ENCODE measurements at regions not wholly inside any gene's neighbourhood (a gene's known extent, or its start where the extent isn't known, plus 50 kb on each side); places are given as distances from the start of the nearest gene placed in this dataset.

DNA sequence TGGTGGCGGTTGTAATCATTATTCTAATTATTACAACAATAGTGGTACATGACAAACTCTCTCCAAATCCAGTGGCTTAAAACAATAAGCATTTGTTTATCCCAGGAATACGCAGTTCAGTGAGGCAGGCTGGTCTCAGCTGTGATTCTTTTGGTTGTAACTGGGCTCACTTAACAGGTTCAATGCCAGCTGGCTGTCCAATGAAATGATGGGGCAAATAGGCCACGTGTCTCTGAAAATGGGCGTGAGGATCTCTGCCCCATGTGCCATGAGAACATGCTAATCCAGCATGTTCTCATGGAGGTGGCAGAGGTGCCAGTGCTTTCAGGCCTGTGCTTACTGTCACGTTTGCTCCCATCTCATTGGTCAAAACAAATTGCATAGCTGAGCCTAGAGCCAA lies 73.1 kb upstream of the CLMN start:
- Mint-ChIP-seq H3K27ac (no peak overlapping the region), H3K4me3 (no peak overlapping the region), H3K36me3 (no peaks in the 10 kb centered on the region), H3K4me1 (peaks cover 5 to 8% (median 8%) of the 10 kb centered on the region in 3 donors), H3K27me3 (peaks cover 7% of the 10 kb centered on the region), H3K9me3 (peaks cover 1 to 6% (median 2%) of the 10 kb centered on the region in 3 donors)

DNA sequence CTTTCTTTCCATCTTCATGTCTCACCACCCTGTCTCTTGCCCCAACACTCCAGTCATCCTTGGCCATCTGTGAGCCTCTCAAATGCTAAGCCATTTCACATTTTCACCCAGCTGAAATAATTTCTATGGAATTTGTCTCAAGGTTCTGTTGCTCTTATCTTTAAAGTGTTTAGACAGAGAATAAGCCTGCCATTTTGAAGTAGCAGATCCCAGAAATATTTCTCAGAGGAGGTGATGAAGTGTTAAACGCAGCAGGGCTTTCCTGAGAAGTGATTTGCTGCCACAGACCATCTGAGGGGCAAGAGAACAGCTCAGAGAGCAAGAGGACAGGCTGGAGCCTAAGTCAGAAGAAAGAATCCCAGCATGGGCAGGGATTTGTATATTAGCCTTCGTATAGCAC lies 71.6 kb upstream of the CLMN start:
- peaks cover 7% of the 10 kb centered on the region for H3K27me3 Mint-ChIP-seq
- H3K27ac Mint-ChIP-seq = no peak overlapping the region
- H3K4me1 Mint-ChIP-seq = peaks cover 5 to 6% (median 5%) of the 10 kb centered on the region in 3 donors
- H3K9me3 Mint-ChIP-seq = peaks cover 1 to 6% (median 2%) of the 10 kb centered on the region in 3 donors
- H3K36me3 Mint-ChIP-seq = no peaks in the 10 kb centered on the region
- H3K4me3 Mint-ChIP-seq = no peak overlapping the region

DNA sequence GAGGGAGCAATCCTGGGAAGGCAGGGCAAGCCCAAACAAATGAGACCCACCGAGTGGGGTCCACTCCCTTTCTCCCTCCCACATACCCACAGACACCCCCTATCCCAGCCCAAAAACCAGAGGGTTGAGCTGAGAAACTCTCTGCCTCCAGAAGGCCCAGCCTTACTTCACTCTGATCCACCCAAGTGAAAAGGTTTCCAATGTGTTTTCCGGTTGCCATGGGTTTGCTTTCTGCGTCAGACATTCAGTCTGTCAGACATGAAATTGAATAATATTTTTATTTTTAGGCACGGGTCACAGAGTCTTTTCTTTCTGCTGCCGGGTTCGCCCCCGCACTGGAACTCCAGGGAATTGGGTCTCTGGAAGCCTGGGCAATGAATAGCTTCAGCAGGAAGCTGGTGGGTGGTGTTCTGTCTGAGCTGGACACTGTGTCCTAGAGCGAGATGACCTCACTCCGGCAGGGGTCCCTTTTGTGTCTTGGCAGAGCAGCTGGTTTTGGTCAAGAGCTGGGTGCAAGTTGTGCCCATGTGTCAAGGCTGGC lies 69.8 kb upstream of the CLMN start:
- peaks cover 5% of the 10 kb centered on the region for H3K27me3 Mint-ChIP-seq
- H3K27ac Mint-ChIP-seq = peak overlapping the region in 1 of 3 donors; percentile 78
- H3K9me3 Mint-ChIP-seq = peaks cover 1 to 6% (median 2%) of the 10 kb centered on the region in 3 donors
- no peak overlapping the region for H3K4me3 Mint-ChIP-seq
- no peaks in the 10 kb centered on the region for H3K4me1 Mint-ChIP-seq
- H3K36me3 Mint-ChIP-seq = no peaks in the 10 kb centered on the region

DNA sequence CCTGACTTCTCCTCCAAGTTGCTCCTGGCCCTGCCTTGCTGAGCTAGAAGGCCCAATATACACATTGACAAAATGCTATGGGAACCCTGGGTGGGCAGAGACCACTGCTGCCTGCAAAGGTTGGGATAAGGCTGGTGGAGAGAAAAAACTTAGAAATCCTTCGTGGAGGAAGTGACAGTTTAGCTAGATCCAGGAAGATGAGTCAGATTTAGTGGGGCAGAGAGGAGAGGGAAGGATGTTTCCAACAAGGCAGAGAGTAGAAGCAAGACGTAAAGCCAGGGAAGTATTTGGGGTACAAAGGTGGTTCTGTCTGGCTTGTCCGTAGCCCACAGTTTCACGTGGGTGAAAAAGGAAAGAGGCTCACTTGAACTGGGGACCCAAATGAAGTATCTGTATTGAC lies 69.0 kb upstream of the CLMN start:
- H3K27ac Mint-ChIP-seq = no peak overlapping the region
- no peaks in the 10 kb centered on the region for H3K36me3 Mint-ChIP-seq

DNA sequence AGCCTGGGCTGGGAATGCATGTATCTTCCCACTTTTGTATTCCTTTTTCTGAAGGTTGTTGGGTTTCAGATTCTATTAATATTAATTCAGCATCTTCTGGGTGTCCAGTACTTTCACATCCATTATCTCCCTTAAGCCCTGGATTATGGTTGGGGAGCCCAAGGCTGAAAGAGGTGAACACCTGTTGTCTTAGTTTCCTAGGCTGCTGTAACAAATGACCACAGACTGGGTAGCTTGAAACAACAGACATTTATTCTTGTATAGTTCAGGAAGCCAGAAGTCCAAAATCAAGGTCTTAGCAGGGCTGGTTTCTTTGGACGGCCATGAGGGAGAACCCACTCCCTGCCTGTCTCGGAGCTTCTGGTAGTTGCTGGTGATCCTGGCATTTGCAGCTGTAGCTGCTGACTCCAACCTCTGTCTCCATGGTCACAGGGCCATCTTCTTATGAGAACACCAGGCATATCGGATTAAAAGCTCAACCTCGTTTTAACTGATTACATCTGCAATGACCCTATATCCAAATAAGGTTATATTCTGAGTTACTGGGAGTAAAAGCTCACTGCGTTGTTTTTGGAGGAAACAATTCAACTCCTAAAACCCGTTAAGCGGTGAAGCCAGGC lies 68.2 kb upstream of the CLMN start:
- no peaks in the 10 kb centered on the region for H3K4me1 Mint-ChIP-seq
- no peaks in the 10 kb centered on the region for H3K36me3 Mint-ChIP-seq
- no peak overlapping the region for H3K27ac Mint-ChIP-seq
- peaks cover 0 to 6% (median 1%) of the 10 kb centered on the region in 3 donors for H3K9me3 Mint-ChIP-seq
- peaks cover 5% of the 10 kb centered on the region for H3K27me3 Mint-ChIP-seq
- H3K4me3 Mint-ChIP-seq = no peak overlapping the region

More for the DNA sequence above, 69.0 kb upstream of the CLMN start:
- H3K4me1 Mint-ChIP-seq = no peaks in the 10 kb centered on the region
- peaks cover 0 to 6% (median 1%) of the 10 kb centered on the region in 3 donors for H3K9me3 Mint-ChIP-seq
- H3K27me3 Mint-ChIP-seq = peaks cover 5% of the 10 kb centered on the region
- H3K4me3 Mint-ChIP-seq = no peak overlapping the region

DNA sequence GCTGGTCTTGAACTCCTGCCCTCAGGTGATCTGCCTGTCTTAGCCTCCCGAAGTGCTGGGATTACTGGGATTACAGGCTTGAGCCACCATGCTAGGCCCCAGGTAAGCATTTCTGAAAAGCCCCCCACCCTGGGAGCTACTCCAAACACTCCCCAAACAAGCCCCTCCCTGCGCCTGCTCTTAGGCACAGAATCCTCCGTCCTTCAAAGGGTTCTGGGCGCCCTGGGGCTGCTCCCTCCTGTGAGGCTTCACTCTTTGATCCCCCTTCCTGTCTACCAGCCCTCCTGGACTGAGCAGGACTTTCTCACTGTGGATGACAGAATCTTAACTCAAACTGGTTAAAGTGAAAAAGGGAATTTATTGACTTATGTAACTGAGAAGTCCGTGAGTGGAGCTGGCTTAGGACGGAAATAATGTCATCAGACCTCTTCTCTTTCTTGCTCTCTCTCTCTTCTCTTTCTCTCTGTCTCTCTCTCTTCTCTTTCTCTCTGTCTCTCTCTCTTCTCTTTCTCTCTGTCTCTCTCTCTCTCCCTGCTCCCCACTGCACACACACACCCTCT lies 66.9 kb upstream of the CLMN start:
- H3K4me1 Mint-ChIP-seq = no peaks in the 10 kb centered on the region
- no peak overlapping the region for H3K4me3 Mint-ChIP-seq
- H3K9me3 Mint-ChIP-seq = peaks cover 0 to 6% (median 1%) of the 10 kb centered on the region in 3 donors
- H3K27ac Mint-ChIP-seq = no peak overlapping the region
- no peaks in the 10 kb centered on the region for H3K36me3 Mint-ChIP-seq
- peaks cover 8% of the 10 kb centered on the region for H3K27me3 Mint-ChIP-seq

DNA sequence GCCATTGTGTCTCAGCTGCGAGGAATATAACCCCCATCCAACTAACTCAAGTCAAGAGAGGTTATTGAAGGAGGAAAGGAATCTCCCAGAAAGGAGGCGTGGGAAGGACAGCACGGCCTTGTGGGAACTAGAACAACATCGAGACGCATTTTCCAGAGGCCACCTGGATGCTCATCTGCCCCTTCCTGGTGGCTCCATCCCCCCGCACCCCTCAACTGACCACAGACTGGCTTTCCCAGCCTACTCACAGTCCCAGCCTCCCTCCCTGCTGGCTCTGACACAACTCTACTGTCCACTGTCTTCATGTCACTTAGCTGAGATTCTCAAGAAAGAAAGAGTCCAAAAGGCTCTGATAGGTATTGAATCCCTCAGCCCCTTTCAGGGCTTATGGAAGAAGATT lies 66.0 kb upstream of the CLMN start:
- Mint-ChIP-seq H3K4me1 (no peaks in the 10 kb centered on the region), H3K27me3 (peaks cover 5% of the 10 kb centered on the region), H3K9me3 (peaks cover 0 to 4% (median 3%) of the 10 kb centered on the region in 3 donors), H3K36me3 (peaks cover 2% of the 10 kb centered on the region), H3K27ac (peak overlapping the region in 1 of 3 donors; percentile 10), H3K4me3 (peak overlapping the region in 1 of 4 donors; percentile 12)

DNA sequence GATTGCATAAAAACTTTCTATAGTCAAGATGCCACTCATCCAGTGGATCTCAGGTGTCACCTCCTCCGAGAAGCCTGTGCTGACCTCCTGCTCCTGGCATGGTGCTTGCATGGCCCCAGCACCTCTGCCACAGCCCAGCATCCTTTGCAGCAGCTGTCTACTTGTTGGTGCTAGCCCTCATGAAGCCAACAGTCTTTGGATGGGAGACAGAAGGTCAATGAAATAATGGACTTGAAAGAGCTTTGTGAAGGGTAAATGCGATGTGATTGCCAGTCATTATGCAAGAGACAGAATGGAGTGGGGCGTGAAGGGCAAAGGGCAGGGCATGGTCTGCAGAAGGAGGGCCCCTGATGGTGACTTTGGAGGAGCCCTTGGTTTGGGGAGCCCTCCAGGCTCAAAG lies 63.0 kb upstream of the CLMN start:
- Mint-ChIP-seq H3K36me3 (peaks cover 5% of the 10 kb centered on the region), H3K4me1 (no peaks in the 10 kb centered on the region), H3K27ac (no peak overlapping the region), H3K27me3 (peaks cover 6% of the 10 kb centered on the region), H3K9me3 (peaks cover 2 to 14% (median 11%) of the 10 kb centered on the region in 3 donors), H3K4me3 (no peak overlapping the region)

DNA sequence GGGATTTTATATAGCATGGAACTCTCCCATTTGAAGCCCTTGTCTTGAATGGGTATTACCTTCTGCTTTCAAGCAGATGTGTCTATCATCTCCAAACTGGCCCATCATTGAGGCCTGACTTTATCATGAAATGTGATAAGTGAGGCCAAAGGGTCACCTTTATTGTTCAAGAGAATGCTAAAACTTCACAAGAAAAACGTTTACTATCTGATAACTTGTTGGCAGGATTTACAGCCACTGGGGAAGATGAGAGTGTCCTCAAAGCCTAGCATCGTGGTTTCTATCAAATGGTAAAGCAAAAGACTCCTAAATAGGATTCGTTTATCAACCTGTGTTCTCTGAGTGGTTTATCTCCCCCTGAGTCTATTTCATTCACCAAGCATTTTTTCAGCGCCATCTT lies 62.0 kb upstream of the CLMN start:
- H3K27me3 Mint-ChIP-seq = peaks cover 8% of the 10 kb centered on the region
- H3K9me3 Mint-ChIP-seq = peaks cover 2 to 14% (median 11%) of the 10 kb centered on the region in 3 donors
- peaks cover 5% of the 10 kb centered on the region for H3K36me3 Mint-ChIP-seq
- no peak overlapping the region for H3K4me3 Mint-ChIP-seq
- no peak overlapping the region for H3K27ac Mint-ChIP-seq
- no peaks in the 10 kb centered on the region for H3K4me1 Mint-ChIP-seq

DNA sequence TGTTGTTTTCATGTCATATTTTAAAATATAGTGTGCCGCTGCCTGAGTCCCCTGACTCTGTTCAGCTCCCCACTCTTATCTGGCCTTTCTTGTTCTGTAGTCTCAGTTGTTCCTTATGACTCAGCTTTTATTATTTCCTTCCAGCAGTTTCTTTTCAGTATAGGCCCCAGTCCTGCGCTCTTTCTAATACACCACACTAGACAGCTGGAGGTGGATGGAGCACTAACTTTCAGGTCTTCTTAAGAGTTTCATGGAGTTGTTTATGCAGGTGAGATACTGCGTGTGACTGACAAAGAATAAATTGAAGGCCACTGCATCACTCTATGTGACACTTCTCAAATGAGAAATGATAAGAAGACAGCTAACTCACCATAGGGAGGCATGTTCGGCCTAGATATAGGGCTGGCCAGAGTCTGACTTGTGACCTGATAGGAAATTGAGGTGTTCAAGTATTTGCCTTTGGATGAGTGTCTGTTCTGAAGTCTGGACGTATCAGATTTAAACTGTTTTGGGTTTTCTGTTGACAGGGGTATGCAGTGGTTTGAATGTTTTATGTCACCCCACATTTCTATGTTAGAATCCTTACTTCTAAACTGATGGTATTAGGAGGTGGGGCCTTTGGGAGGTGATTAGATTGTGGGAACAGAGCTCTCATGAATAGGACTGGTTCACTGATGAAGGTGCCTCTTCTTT lies 60.8 kb upstream of the CLMN start:
- H3K9me3 Mint-ChIP-seq = peaks cover 2 to 17% (median 11%) of the 10 kb centered on the region in 3 donors
- peaks cover 5% of the 10 kb centered on the region for H3K36me3 Mint-ChIP-seq
- peaks cover 14% of the 10 kb centered on the region for H3K27me3 Mint-ChIP-seq
- no peaks in the 10 kb centered on the region for H3K4me1 Mint-ChIP-seq
- peak overlapping the region in 1 of 3 donors; percentile 65 for H3K27ac Mint-ChIP-seq
- H3K4me3 Mint-ChIP-seq = no peak overlapping the region

DNA sequence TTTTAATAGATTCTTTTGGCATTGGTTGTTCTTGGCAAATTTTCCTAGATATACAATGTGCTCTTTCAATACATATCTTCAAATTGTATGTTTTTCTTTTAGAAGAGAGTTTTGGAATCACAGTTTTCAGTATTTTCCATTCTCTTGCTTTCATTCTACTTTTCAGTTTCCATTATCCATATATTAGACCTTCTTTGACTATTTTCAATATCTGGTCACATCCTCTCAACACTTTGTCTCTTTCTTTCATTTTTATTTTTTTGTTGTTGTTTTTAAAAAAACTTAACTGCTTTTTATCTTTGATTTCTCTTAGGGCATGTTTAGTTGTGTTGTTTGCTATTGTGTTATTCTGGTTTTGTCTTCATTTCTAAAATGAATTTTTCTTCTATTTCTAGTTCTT lies 59.9 kb upstream of the CLMN start:
- peaks cover 5% of the 10 kb centered on the region for H3K36me3 Mint-ChIP-seq
- H3K9me3 Mint-ChIP-seq = peaks cover 2 to 17% (median 11%) of the 10 kb centered on the region in 3 donors
- no peak overlapping the region for H3K27ac Mint-ChIP-seq
- no peaks in the 10 kb centered on the region for H3K4me1 Mint-ChIP-seq
- H3K4me3 Mint-ChIP-seq = no peak overlapping the region
- peaks cover 17% of the 10 kb centered on the region for H3K27me3 Mint-ChIP-seq

DNA sequence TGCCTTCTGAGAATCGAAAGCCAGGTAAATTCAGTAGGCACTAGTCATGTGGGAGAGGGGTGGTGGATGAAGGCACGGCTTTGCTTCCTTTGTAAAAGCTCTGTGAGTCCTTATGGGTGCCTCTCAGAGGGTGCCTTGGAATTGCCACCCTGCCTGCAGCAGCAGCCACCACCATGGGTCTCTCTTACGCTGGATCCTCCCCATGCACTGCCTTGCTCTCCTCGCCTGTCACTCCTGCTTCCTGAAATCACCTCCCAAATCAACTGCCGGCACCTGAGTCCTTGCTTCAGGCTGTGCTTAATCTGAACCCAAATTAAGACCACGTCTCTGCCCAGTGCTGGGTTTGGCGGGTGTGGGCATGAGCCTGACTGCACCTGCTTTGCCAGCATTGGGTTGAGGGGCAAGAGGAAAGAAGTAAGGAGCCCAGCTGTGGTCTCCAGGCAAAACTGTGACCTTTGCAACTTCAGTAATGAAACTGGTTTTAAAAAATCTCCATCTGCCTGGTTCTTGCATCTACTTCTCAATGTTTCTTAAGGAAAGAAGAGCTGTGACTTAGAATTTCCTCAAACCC lies 55.9 kb upstream of the CLMN start:
- peaks cover 0 to 17% (median 6%) of the 10 kb centered on the region in 3 donors for H3K9me3 Mint-ChIP-seq

DNA sequence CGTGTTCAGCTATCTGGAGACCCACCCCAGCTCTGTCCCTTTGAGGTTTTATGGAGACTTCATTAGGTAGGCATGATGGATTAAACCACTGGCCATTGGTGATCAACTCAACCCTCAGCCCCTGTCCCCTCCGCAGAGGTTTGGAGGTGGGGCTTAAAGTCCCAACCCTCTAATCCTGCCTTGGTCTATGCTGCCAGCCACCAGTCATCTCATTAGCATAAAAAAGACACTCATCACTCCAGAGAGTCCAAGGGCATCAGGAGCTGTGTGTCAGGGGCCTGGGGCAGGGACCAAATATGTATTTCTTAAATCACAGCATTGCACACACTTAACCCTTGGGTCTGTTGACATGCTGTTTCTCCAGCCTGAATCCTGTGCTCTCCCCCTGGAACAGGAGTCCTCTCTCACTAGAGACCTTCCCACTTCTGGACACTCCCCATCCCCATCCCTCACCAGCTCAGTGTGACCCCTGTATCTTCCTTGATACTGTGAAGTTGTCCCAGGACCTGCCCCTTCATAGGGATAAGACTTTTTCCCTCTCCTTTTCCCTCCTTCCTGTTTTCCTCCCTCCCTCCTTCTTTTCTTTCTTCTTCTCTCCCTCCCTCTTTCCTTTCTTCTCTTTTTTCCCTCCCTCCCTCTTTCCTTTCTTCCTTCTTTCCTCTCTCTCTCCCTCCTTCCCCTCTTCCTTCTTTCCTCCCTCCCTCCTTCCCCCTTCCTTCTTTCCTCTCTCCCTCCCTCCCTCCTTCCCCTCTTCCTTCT lies 54.7 kb upstream of the CLMN start:
- H3K27me3 Mint-ChIP-seq = peaks cover 16% of the 10 kb centered on the region
- H3K36me3 Mint-ChIP-seq = peaks cover 1% of the 10 kb centered on the region
- H3K4me1 Mint-ChIP-seq = peaks cover 0 to 9% (median 6%) of the 10 kb centered on the region in 3 donors
- H3K4me3 Mint-ChIP-seq = no peak overlapping the region
- H3K9me3 Mint-ChIP-seq = peaks cover 0 to 8% (median 0%) of the 10 kb centered on the region in 3 donors
- H3K27ac Mint-ChIP-seq = no peak overlapping the region

More for the DNA sequence above, 55.9 kb upstream of the CLMN start:
- H3K27ac Mint-ChIP-seq = no peak overlapping the region
- H3K27me3 Mint-ChIP-seq = peaks cover 14% of the 10 kb centered on the region
- H3K4me3 Mint-ChIP-seq = peak overlapping the region in 1 of 4 donors; percentile 10
- H3K4me1 Mint-ChIP-seq = peaks cover 0 to 5% (median 3%) of the 10 kb centered on the region in 3 donors
- H3K36me3 Mint-ChIP-seq = peaks cover 4% of the 10 kb centered on the region

DNA sequence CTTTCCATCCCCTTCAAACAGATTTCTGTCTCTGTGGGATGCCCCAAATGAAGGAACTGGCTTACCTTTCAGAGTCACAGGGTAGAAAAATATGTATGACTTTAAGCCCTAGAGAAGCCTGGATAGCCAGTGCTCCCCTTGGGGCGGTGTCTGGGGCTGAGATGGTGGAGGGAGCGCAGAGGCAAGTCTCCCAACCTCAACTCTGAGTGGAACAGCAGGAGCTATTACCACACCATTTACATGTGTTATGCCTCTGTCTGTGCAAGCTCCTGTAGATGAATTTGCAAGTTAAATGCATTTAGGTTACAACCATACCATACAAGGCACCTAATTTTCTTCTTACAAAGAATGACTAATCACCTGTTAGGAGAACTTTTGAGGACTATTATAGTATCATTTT lies 50.4 kb upstream of the CLMN start:
- no peaks in the 10 kb centered on the region for H3K9me3 Mint-ChIP-seq
- H3K36me3 Mint-ChIP-seq = peaks cover 1% of the 10 kb centered on the region
- H3K27ac Mint-ChIP-seq = no peak overlapping the region
- peaks cover 0 to 9% (median 6%) of the 10 kb centered on the region in 3 donors for H3K4me1 Mint-ChIP-seq
- H3K4me3 Mint-ChIP-seq = no peak overlapping the region
- peaks cover 7% of the 10 kb centered on the region for H3K27me3 Mint-ChIP-seq

All from IgD-negative memory B cell (primary cell).